Chondrocyte (in vitro differentiated cells): ENCODE measurements at regions not wholly inside any gene's neighbourhood (a gene's known extent, or its start where the extent isn't known, plus 50 kb on each side); places are given as distances from the start of the nearest gene placed in this dataset.
"Not testable (repeated sequence)": the region's sequence is repeated elsewhere in the genome, so short reads cannot be mapped to it uniquely, and the experiment has no call there.

ENCODE experiments used
- DNase-seq: peaks from one replicate; pipeline ENCODE4 v3.0.0; 2021; ENCODE audit warnings: mixed read lengths, low spot score
- H3K27ac Mint-ChIP-seq: one replicate; pipeline ENCODE4 v1.8.0; 2021; ENCODE audit warnings: mild to moderate bottlenecking, moderate library complexity, mixed read lengths; ENCODE audit not compliant: unreplicated experiment
- H3K27me3 Mint-ChIP-seq: 2 replicates; pipeline ENCODE4 v1.8.0; 2021; ENCODE audit warnings: low read depth, mixed read lengths
- H3K36me3 Mint-ChIP-seq: 2 replicates; pipeline ENCODE4 v1.8.0; 2021; ENCODE audit warnings: low read depth, mixed read lengths
- H3K4me1 Mint-ChIP-seq: 2 replicates; pipeline ENCODE4 v1.8.0; 2021; ENCODE audit warnings: low read depth, mild to moderate bottlenecking, mixed read lengths
- H3K4me3 Mint-ChIP-seq: one replicate; pipeline ENCODE4 v1.8.0; 2021; ENCODE audit warnings: mild to moderate bottlenecking, moderate library complexity, mixed read lengths; ENCODE audit not compliant: unreplicated experiment
- H3K9me3 Mint-ChIP-seq: 2 replicates; pipeline ENCODE4 v1.8.0; 2021; ENCODE audit warnings: low read depth, mixed read lengths
- TF ChIP-seq, protein P1 (sequence below): fragments of 200-600 bp; sonication (generic); IDR thresholded peaks from 2 replicates; pipeline ENCODE4 v1.5.0; 2021; ENCODE audit warnings: antibody characterized with exemption, mild to moderate bottlenecking, moderate library complexity

DNA sequence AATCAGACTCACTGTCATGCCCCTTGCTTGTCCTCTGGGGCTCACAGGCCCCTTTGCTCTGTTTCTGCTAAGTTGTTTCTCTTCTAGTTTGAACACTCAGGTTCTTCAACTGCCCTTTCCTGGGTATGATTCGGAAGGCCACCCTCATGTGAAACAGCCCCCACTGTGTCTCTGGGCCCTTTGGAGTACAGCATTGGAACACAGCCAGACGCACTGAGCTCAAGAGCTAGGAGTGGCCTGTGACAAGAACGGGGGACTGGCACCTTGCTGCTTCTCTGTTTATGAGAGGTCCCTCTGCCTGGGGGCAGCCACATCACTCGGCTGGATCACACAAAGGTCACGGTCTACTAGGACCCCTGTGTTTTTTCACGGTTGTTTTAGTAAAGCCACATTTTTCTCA is 114.4 kb upstream of the ZC3H12A start:
- TF ChIP-seq, protein P1, sequence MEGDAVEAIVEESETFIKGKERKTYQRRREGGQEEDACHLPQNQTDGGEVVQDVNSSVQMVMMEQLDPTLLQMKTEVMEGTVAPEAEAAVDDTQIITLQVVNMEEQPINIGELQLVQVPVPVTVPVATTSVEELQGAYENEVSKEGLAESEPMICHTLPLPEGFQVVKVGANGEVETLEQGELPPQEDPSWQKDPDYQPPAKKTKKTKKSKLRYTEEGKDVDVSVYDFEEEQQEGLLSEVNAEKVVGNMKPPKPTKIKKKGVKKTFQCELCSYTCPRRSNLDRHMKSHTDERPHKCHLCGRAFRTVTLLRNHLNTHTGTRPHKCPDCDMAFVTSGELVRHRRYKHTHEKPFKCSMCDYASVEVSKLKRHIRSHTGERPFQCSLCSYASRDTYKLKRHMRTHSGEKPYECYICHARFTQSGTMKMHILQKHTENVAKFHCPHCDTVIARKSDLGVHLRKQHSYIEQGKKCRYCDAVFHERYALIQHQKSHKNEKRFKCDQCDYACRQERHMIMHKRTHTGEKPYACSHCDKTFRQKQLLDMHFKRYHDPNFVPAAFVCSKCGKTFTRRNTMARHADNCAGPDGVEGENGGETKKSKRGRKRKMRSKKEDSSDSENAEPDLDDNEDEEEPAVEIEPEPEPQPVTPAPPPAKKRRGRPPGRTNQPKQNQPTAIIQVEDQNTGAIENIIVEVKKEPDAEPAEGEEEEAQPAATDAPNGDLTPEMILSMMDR: no peak
- DNase-seq: no peak
- no peak overlapping the region for H3K27ac Mint-ChIP-seq
- no peak overlapping the region for H3K4me3 Mint-ChIP-seq
- H3K4me1 Mint-ChIP-seq: no peaks in the 10 kb centered on the region
- no peaks in the 10 kb centered on the region for H3K9me3 Mint-ChIP-seq
- no peaks in the 10 kb centered on the region for H3K36me3 Mint-ChIP-seq
- H3K27me3 Mint-ChIP-seq: peaks cover 35% of the 10 kb centered on the region

DNA sequence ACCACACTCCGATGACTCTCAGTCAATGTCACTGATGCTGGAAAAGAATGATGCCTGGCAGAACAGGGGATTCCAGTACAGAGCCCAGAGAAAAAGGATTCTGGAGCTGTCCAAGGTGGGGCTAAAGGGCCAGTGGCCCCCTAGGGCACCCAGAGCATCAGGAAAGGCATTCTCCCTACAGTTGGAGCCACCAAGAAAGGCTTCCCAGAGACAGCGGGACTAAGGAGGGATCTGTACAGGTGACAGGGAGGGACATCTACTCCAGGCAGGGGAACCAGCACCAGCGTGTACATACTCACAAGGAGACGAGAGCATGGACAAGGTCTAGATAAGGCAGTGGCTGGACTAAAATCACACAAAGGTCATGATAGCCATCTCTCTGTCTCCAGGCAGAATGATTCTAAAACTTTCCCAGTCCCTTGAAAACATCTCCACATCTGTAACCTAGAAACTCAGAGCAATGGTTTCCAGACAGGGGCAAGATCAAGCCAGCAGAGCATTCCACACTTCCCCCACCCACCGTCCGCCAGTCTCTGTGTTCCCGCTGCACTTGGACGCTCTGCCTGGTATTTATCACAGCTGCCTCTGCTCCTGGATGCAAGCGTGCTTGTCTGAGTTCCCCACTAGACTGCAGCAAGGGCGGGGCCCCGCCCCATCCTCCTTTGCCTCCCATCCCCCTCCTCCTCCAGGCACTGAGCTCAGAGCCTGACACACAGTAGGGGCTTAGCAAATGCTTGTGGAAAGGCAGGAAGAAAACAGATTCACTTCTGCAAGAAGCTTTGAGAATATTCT is 111.6 kb upstream of the ZC3H12A start:
- DNase-seq: no peak
- H3K27me3 Mint-ChIP-seq: peaks cover 30% of the 10 kb centered on the region

DNA sequence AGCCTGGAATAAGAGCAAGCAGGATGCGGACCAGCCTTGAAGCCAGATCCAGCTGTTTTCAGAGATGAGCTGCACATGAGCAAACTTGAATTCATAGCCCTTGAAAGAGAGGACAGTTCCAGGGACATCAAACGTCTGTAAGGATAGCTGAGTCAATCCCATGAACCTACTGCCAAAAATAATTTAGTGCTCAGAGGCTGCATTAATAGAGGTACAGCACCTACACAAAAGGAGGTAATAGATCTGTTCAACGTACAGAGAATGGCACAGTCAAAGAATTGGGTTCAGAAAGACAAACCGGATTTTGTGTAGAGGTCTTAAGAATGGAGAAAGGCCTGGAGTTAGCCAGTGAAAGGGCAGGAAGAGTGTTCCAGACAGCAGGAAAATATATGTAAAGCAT is 110.8 kb upstream of the ZC3H12A start:
- no peak overlapping the region for H3K27ac Mint-ChIP-seq
- no peak for DNase-seq
- no peaks in the 10 kb centered on the region for H3K36me3 Mint-ChIP-seq
- peaks cover 29% of the 10 kb centered on the region for H3K27me3 Mint-ChIP-seq
- no peaks in the 10 kb centered on the region for H3K4me1 Mint-ChIP-seq
- TF ChIP-seq, protein P1: no peak
- H3K9me3 Mint-ChIP-seq: peaks cover 8% of the 10 kb centered on the region
- no peak overlapping the region for H3K4me3 Mint-ChIP-seq

More for the DNA sequence above, 111.6 kb upstream of the ZC3H12A start:
- TF ChIP-seq, protein P1: no peak
- Mint-ChIP-seq H3K4me3 (no peak overlapping the region), H3K9me3 (peaks cover 8% of the 10 kb centered on the region), H3K36me3 (no peaks in the 10 kb centered on the region), H3K27ac (no peak overlapping the region), H3K4me1 (no peaks in the 10 kb centered on the region)

DNA sequence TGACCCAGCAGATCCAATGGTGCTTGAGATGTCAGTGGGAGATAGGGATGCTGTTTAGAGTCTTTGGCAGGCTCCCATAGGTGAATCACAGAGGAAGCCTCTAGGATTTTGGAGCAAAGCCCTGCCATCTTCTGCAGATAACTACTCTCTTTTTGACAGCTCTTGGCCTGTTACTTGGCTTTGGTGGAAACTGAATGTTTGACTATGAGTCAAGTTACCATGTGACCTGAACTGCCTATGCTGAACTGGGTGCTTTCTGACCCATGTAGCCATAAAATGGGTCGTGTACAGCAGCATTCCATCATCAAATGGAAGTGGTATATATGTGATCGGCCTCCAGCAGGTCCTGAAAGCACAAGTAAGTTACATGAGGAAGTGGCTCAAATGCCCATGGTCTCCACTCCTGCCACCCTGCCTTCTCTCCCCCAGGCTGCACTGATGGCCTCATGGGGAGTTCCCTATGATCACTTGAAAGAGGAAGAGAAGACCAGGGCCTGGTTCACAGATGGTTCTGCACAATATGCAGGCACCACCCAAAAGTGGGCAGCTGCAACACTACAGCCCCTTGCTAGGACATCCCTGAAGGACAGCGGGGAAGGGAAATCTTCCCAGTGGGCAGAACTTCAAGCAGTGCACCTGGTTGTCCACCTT is 105.6 kb upstream of the ZC3H12A start:
- not testable (repeated sequence) for H3K4me3 Mint-ChIP-seq, H3K27me3 Mint-ChIP-seq, H3K36me3 Mint-ChIP-seq, H3K9me3 Mint-ChIP-seq, H3K27ac Mint-ChIP-seq, H3K4me1 Mint-ChIP-seq, DNase-seq

DNA sequence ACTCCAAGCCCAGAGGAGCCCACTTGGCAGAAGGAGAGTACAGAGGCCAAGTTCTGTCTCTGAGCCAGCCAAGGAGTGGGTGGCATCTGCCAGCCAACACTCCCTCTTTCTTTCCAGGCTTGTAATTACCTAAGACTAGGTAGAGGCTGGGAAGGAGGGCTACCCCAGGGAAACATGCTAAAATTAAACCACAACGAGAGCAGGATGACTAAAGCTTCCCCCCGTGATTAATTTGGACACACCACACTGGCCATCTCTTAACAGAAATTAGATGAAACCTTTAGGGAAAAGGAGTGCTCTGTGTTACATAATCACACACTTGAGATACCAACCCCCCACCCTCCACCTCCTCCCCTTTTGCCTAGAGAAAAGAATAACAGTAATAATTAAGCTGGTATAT is 102.1 kb upstream of the ZC3H12A start:
- Mint-ChIP-seq H3K4me3 (no peak overlapping the region), H3K4me1 (no peaks in the 10 kb centered on the region), H3K9me3 (peaks cover 3% of the 10 kb centered on the region), H3K27me3 (peaks cover 2% of the 10 kb centered on the region), H3K36me3 (no peaks in the 10 kb centered on the region), H3K27ac (no peak overlapping the region)
- TF ChIP-seq, protein P1: no peak
- DNase-seq: no peak

DNA sequence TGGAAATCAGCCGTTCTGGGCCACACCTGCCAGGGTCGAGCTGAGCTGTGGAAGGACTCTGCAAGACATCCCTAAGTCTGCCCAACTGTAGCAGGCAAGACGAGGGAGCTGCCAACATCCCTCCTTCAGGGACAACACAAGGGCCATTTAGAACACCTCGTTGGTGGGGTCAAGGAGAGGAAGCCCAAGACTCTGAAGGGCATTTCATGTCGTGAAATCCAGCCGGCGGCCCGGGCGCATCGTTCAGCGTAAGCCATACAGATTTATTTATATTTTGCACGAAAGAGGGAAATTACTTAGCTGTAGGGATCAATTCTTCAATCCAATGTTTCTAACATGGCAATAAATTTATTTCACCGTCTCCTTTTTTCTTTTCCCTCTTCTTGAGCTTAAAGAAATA is 101.7 kb upstream of the ZC3H12A start:
- Mint-ChIP-seq H3K36me3 (no peaks in the 10 kb centered on the region), H3K9me3 (peaks cover 3% of the 10 kb centered on the region), H3K27ac (no peak overlapping the region), H3K4me3 (no peak overlapping the region), H3K27me3 (peaks cover 5% of the 10 kb centered on the region), H3K4me1 (no peaks in the 10 kb centered on the region)
- TF ChIP-seq, protein P1: no peak
- no peak for DNase-seq
